ENCODE measurements at regions not wholly inside any gene's neighbourhood (a gene's known extent, or its start where the extent isn't known, plus 50 kb on each side); places are given as distances from the start of the nearest gene placed in this dataset.

- TF ChIP-seq EZH2phosphoT487 (conservative IDR thresholded peaks at IDR 0.05; ENCODE audit: low read length) = no peak
- no peak for TF ChIP-seq CTCF (IDR thresholded peaks at IDR 0.05; ENCODE audit: insufficient read depth, low read length, poor library complexity, severe bottlenecking)
Measured at GRCh38 chr2:204389856-204390255, 155.4 kb upstream of the PARD3B start.
